ENCODE measurements at regions not wholly inside any gene's neighbourhood (a gene's known extent, or its start where the extent isn't known, plus 50 kb on each side); places are given as distances from the start of the nearest gene placed in this dataset.
A peak's percentile ranks its signal among the peaks of the same experiment; 100 is the strongest.

DNA sequence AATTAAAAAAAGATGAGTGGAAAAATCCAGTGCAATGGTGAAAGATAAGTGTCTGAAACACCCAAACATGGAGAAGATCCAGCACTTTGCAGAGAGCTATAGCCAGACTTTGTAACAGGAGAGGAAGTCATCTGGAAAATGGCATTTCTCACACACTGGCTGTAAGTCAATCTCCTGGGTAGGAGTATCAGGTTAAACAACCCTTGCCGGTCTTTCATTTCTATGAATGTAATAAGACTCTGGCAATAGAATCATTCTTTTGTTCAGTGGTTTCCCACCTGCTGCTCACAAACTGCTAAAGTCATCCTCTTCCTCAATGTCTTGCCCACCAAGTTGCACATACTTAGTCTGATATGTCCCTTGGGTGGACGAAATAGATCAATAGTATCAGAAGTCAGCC is 94.0 kb upstream of the ATP8A1 start:
- TF ChIP-seq, protein P1, sequence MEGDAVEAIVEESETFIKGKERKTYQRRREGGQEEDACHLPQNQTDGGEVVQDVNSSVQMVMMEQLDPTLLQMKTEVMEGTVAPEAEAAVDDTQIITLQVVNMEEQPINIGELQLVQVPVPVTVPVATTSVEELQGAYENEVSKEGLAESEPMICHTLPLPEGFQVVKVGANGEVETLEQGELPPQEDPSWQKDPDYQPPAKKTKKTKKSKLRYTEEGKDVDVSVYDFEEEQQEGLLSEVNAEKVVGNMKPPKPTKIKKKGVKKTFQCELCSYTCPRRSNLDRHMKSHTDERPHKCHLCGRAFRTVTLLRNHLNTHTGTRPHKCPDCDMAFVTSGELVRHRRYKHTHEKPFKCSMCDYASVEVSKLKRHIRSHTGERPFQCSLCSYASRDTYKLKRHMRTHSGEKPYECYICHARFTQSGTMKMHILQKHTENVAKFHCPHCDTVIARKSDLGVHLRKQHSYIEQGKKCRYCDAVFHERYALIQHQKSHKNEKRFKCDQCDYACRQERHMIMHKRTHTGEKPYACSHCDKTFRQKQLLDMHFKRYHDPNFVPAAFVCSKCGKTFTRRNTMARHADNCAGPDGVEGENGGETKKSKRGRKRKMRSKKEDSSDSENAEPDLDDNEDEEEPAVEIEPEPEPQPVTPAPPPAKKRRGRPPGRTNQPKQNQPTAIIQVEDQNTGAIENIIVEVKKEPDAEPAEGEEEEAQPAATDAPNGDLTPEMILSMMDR (IDR thresholded peaks at IDR 0.05; ENCODE audit: control insufficient read depth, extremely low read depth, insufficient read depth), result no peak

DNA sequence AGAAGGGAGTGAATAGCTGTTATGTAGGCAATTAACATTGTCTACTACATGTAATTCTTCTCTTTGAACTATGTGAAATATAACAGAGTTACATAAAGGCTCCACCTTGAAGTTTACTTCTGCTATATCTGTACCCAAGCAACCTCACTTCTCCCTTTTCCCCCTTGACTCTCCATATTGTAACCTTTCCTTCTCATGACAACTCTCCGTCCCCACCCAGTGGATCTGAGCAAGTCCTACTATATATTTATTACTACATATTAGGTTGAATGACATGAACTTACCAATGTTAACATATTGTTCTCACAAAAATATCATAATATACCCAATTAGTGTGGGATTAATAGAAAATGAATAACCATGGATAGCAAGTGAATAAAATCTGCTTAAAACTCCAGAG is 93.2 kb upstream of the ATP8A1 start:
- TF ChIP-seq, protein P1 (IDR thresholded peaks at IDR 0.05; ENCODE audit: control insufficient read depth, extremely low read depth, insufficient read depth), result peak; percentile 72
- no peak overlapping the region for H3K4me3 ChIP-seq (ENCODE audit: low read depth, low read length)
- DNase-seq (ENCODE audit: low read depth), result peak; percentile 19

More for the DNA sequence above, 94.0 kb upstream of the ATP8A1 start:
- no peak overlapping the region for H3K4me3 ChIP-seq (ENCODE audit: low read depth, low read length)
- DNase-seq (ENCODE audit: low read depth), result peak; percentile 48

DNA sequence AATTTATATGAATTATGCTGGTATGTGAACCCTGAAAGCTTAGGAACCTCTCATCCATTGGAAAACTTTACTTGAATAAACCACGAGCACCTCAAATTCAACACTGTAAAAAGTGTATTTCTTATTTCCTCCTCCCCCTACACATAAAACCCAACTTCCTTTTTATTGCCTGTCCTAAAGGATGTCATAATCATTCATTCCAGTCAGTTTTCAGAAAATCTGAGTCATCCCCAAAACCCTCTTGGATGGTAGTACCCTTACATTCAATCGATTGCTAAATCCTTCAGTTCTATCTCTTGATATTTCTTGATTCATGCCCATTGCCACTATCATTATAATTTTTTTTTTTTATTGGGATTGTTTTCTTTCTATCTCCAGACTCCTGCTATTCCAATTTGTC is 91.1 kb upstream of the ATP8A1 start:
- no peak overlapping the region for H3K4me3 ChIP-seq (ENCODE audit: low read depth, low read length)
- TF ChIP-seq, protein P1 (IDR thresholded peaks at IDR 0.05; ENCODE audit: control insufficient read depth, extremely low read depth, insufficient read depth), result no peak
- DNase-seq (ENCODE audit: low read depth), result no peak

DNA sequence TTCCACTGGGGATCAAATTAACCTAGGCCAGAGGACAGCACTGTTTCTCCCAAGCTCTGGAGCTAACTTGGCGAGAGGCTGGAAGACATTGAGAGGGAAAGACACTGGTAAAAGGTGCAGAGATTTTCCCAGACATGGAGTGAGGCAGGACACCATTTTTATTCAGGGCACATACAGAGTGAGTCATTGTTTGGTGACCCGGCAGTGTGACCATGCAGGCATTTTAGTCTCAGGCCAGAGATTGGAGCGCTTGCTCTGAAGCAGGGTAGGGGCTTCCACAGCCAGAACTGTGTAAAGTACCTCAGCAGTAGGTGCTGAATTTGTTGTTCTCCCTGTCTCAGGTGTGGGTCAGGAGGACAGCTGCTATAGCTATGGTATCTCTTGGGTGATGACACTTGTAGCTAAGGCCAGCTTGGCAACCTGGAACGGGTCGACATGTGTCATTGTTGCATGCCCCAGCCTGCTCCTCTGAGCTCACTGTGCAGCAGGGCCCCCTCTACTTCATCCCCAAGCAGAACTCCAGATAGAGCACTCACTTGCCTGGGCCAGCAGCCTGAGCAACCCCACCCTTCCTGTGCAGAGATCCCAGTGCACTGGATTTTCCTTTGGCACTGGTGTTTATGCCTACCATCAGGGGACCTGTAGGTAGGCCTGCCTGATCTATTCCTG is 79.8 kb upstream of the ATP8A1 start:
- DNase-seq (ENCODE audit: low read depth), result no peak
- no peak overlapping the region for H3K4me3 ChIP-seq (ENCODE audit: low read depth, low read length)
- TF ChIP-seq, protein P1 (IDR thresholded peaks at IDR 0.05; ENCODE audit: control insufficient read depth, extremely low read depth, insufficient read depth), result no peak

DNA sequence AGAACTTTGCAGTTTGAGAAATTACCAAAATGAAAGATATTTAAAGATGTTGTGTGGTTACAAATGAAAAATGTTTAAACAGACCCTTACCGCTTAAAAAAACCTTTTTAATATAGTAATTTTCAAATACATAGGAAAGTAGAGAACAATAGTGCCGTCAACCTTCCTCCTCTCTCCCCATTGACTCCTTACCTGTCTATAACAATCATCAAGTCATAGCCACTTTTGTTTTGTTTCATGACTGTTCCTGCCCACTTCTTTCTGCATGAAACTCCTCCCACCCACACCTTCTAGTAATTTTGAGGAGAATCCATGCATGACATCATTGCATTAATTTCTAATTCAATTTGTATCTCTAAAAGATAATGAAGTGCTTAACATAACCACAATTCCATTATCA is 76.5 kb upstream of the ATP8A1 start:
- no peak for DNase-seq (ENCODE audit: low read depth)
- no peak overlapping the region for H3K4me3 ChIP-seq (ENCODE audit: low read depth, low read length)
- TF ChIP-seq, protein P1 (IDR thresholded peaks at IDR 0.05; ENCODE audit: control insufficient read depth, extremely low read depth, insufficient read depth), result no peak

DNA sequence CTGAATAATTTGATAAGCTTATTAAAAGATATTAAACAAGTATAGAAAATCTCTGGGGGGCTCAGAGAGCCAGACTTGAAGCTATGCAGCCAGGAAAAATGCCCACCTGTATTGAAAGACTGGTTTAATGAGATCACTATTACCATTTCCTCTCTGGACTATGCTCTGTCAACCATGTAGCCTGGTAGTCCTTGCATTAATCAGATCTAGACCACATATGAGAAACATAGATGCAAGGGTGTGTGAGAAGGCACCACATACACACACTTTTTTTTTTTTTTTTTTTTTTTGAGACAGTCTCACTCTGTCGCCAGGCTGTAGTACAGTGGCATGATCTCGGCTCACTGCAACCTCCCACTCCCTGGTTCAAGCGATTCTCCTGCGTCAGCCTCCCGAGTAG is 75.9 kb upstream of the ATP8A1 start:
- DNase-seq (ENCODE audit: low read depth), result no peak
- TF ChIP-seq, protein P1 (IDR thresholded peaks at IDR 0.05; ENCODE audit: control insufficient read depth, extremely low read depth, insufficient read depth), result no peak
- no peak overlapping the region for H3K4me3 ChIP-seq (ENCODE audit: low read depth, low read length)

All from LNCaP clone FGC (cell line).